ENCODE measurements at regions not wholly inside any gene's neighbourhood (a gene's known extent, or its start where the extent isn't known, plus 50 kb on each side); places are given as distances from the start of the nearest gene placed in this dataset.

DNA sequence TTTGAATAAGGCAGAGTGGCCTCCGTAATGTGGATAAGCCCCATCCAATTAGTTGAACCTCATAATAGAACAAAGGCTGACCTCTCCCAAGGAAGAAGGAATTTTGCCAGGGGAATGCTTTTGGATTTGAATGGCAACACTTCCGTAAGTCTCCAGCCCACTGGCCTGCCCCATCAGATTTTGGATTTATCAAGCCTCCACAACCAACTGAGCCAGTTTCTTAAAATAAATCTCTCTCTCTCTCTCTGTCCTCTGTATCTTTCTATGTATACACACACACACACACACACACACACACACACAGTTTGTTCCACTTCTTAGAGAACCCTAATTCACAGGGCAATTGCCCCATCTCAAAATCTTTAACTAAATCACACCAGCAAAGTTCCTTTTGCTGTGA lies 100.9 kb upstream of the CAV2 start (continued):
- TF ChIP-seq, protein P1, sequence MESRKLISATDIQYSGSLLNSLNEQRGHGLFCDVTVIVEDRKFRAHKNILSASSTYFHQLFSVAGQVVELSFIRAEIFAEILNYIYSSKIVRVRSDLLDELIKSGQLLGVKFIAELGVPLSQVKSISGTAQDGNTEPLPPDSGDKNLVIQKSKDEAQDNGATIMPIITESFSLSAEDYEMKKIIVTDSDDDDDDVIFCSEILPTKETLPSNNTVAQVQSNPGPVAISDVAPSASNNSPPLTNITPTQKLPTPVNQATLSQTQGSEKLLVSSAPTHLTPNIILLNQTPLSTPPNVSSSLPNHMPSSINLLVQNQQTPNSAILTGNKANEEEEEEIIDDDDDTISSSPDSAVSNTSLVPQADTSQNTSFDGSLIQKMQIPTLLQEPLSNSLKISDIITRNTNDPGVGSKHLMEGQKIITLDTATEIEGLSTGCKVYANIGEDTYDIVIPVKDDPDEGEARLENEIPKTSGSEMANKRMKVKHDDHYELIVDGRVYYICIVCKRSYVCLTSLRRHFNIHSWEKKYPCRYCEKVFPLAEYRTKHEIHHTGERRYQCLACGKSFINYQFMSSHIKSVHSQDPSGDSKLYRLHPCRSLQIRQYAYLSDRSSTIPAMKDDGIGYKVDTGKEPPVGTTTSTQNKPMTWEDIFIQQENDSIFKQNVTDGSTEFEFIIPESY (IDR thresholded peaks at IDR 0.05): no peak

DNA sequence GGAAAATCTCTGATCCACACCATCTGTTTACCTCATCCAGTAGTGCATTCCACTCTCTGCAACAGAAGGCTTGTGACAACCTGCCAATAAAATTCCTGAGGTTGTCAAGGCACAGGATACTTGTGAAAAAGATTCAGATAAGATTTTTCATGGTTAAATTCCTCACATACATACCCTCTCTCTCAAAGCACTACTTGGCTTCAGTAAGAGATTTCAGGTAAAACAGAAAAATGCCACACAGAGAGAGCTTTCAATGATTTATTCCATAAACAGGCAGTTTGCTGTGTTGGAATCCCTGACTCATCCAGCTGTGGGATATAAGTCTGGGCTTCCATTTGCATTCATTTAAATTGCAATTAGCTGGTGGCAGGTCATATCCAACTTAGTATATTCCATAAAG lies 99.7 kb upstream of the CAV2 start:
- H3K4me1 ChIP-seq (ENCODE audit: control insufficient read depth, insufficient read depth, low read length): no peaks in the 10 kb centered on the region
- peaks cover 0 to 5% of the 10 kb centered on the region in 2 experiments; a peak in 1 of 4 replicates for H3K27me3 ChIP-seq (replicated peaks in 1 of 2; ENCODE audit: control insufficient read depth in 2 of 2, insufficient read depth in 2 of 2, low read length in 1 of 2)
- FAIRE-seq (no peak), ATAC-seq (no peak), DNase-seq (ENCODE audit: low read depth, low spot score) (no peak)
- no peak overlapping the region for H2AFZ ChIP-seq (ENCODE audit: control insufficient read depth, low read depth, low read length)
- no peaks in the 10 kb centered on the region; the same call in 2 of the 3 replicates for H3K9me3 ChIP-seq (replicated peaks; ENCODE audit: control insufficient read depth, insufficient read depth, low read length)
- H3K4me2 ChIP-seq (ENCODE audit: control insufficient read depth, insufficient read depth): no peak overlapping the region
- no peaks in the 10 kb centered on the region for H3K36me3 ChIP-seq (ENCODE audit: control insufficient read depth in 2 of 2, insufficient read depth in 2 of 2, low read length in 1 of 2)
- in situ Hi-C loops (cut with MboI) (no loop called here), intact Hi-C loops (cut with micrococcal nuclease; ENCODE audit: unreplicated experiment) (no loop called here)
- H4K20me1 ChIP-seq (ENCODE audit: control insufficient read depth, insufficient read depth): no peaks in the 10 kb centered on the region
- POLR2A ChIA-PET: no interaction called here
- no peaks in the 10 kb centered on the region for H3K79me2 ChIP-seq (ENCODE audit: control insufficient read depth, insufficient read depth, low read length)
- H3K27ac ChIP-seq (ENCODE audit: control insufficient read depth, insufficient read depth): no peak overlapping the region
- RAD21 ChIA-PET (ENCODE audit: unreplicated experiment): no interaction called here
- BruUV-seq (replicated peaks): no TSS peak
- H3K4me3 ChIP-seq: no peak overlapping the region
- H3K9ac ChIP-seq (ENCODE audit: control insufficient read depth, insufficient read depth, low read length): no peak overlapping the region
- SMC1A ChIA-PET (ENCODE audit: uncharacterized antibody, unreplicated experiment): no interaction called here
- CTCF ChIA-PET: no interaction called here
- no peak for TF ChIP-seq PML (IDR thresholded peaks at IDR 0.05; ENCODE audit: low read length)
- TF ChIP-seq PAX8 (IDR thresholded peaks at IDR 0.05): no peak
- TF ChIP-seq RELA (IDR thresholded peaks at IDR 0.05; ENCODE audit: borderline replicate concordance, partially characterized antibody): no peak
- no peak for TF ChIP-seq WRNIP1 (IDR thresholded peaks at IDR 0.05; ENCODE audit: borderline replicate concordance, low read depth, low read length)
- TF ChIP-seq SMARCA5 (IDR thresholded peaks at IDR 0.05): no peak
- TF ChIP-seq SP1 (IDR thresholded peaks at IDR 0.05; ENCODE audit: low read depth, low read length): no peak
- TF ChIP-seq NFXL1 (IDR thresholded peaks at IDR 0.05; ENCODE audit: borderline replicate concordance): no peak
- no peak for TF ChIP-seq E2F4 (IDR thresholded peaks at IDR 0.05; ENCODE audit: low read depth, low read length)
- TF ChIP-seq YBX1 (IDR thresholded peaks at IDR 0.05): no peak
- TF ChIP-seq E4F1 (IDR thresholded peaks at IDR 0.05; ENCODE audit: borderline replicate concordance, partially characterized antibody): no peak
- TF ChIP-seq ZNF622 (IDR thresholded peaks at IDR 0.05): no peak
- no peak for TF ChIP-seq NRF1 (conservative IDR thresholded peaks at IDR 0.05; ENCODE audit: low read depth, low read length)
- TF ChIP-seq NFYB (IDR thresholded peaks at IDR 0.05; ENCODE audit: insufficient read depth, low read depth, low read length): no peak
